ENCODE measurements at regions not wholly inside any gene's neighbourhood (a gene's known extent, or its start where the extent isn't known, plus 50 kb on each side); places are given as distances from the start of the nearest gene placed in this dataset.

DNA sequence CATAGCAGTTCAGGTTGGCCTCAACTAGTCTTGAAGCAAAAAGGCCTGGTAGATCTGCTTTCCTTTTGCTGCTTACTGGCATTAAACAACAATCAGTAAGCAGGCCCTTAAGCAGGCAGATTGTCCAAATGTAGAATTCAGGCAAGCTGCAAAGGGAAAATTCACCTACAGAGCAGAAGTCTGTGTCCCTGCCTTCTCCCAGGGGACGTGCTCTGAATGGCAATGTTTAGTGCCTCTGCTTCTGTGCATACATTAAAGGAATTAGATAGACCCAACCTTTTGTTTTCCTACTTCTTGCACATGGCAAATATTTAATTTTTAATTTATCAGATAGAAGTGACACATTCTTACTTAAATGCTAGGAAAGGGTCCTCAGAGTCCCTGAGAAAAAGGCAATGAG, 328.8 kb upstream of the PIK3R1 start:
- TF ChIP-seq, protein P1, sequence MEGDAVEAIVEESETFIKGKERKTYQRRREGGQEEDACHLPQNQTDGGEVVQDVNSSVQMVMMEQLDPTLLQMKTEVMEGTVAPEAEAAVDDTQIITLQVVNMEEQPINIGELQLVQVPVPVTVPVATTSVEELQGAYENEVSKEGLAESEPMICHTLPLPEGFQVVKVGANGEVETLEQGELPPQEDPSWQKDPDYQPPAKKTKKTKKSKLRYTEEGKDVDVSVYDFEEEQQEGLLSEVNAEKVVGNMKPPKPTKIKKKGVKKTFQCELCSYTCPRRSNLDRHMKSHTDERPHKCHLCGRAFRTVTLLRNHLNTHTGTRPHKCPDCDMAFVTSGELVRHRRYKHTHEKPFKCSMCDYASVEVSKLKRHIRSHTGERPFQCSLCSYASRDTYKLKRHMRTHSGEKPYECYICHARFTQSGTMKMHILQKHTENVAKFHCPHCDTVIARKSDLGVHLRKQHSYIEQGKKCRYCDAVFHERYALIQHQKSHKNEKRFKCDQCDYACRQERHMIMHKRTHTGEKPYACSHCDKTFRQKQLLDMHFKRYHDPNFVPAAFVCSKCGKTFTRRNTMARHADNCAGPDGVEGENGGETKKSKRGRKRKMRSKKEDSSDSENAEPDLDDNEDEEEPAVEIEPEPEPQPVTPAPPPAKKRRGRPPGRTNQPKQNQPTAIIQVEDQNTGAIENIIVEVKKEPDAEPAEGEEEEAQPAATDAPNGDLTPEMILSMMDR (IDR thresholded peaks at IDR 0.05; ENCODE audit: low read depth, low read length, missing input control): no peak
- TF ChIP-seq SP1 (IDR thresholded peaks at IDR 0.05) (no peak), JUND (IDR thresholded peaks at IDR 0.05) (no peak), TAF1 (conservative IDR thresholded peaks at IDR 0.05) (no peak)

Measured in liver (tissue), 3 donors.